ENCODE measurements at regions not wholly inside any gene's neighbourhood (a gene's known extent, or its start where the extent isn't known, plus 50 kb on each side); places are given as distances from the start of the nearest gene placed in this dataset.

DNA sequence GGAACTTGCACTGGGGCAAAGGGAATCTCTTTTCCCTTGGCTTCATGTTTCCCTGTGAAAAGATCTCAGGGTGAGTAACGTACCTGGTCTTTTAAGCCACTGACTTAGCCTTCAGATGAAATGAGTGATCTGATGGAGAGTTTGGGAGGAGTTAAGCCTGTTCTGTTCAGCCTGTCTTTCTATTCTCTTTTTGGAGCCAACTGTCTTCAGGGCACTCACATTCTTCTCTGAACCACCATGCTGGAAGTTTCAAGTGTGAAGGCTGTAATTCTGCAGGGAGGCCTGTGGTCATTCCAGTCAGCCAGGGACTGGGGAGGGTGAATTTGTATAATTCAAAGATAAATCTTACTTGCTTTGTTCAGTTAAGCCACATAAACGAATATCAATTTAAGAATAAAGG is 722.2 kb upstream of the SEMA6A start:
- Mint-ChIP-seq H3K4me1 (no peaks in the 10 kb centered on the region), H3K4me3 (no peak overlapping the region), H3K36me3 (ENCODE audit: low read depth) (no peaks in the 10 kb centered on the region), H3K27me3 (no peaks in the 10 kb centered on the region), H3K27ac (no peak overlapping the region), H3K9me3 (peaks cover 5% of the 10 kb centered on the region)
- intact Hi-C loops (cut with micrococcal nuclease): no loop called here
- DNase-seq: no peak

DNA sequence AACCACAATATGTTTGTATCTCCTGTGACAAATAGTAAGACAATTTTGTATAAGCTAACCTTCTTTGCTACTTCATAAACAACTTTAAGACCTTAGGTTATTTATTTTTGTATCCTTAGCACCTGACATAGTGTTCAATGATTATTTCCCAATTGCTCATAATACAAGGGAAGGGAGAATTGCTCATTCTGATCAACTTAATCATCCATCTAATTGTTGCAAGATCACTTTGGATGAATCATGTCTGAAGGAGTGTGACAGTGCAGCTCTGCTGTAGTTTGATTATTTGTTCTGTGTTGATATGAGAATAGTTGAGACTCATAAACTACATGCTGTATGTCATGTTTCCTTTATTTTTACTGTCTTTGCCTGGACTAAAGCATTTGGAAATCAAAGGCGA is 721.3 kb upstream of the SEMA6A start:
- Mint-ChIP-seq H3K36me3 (ENCODE audit: low read depth) (no peaks in the 10 kb centered on the region), H3K27me3 (no peaks in the 10 kb centered on the region), H3K9me3 (peaks cover 5% of the 10 kb centered on the region), H3K4me3 (no peak overlapping the region), H3K4me1 (no peaks in the 10 kb centered on the region), H3K27ac (no peak overlapping the region)
- intact Hi-C loops (cut with micrococcal nuclease): no loop called here
- DNase-seq: no peak

DNA sequence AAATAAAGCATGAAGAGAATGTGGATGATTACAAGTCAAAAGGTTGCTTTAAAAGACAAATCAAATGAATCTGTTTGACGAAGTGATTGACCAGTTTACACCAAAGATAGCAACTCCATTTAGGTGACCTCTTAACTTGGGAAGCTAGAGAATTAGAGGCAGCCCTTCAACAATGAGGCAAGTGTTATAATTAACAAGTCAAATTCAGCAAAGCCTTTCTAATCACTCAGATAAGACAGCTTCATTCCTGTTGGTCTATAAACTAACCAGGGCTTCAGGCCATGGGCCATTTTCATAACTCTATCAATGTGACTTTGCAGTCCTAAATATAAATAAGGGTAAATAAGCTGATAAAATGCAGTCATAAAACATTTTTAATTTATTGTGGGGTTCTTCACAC is 712.2 kb upstream of the SEMA6A start:
- no peaks in the 10 kb centered on the region for H3K27me3 Mint-ChIP-seq
- no peak overlapping the region for H3K27ac Mint-ChIP-seq
- H3K4me3 Mint-ChIP-seq: no peak overlapping the region
- intact Hi-C loops (cut with micrococcal nuclease): no loop called here
- no peaks in the 10 kb centered on the region for H3K9me3 Mint-ChIP-seq
- DNase-seq: no peak
- no peaks in the 10 kb centered on the region for H3K36me3 Mint-ChIP-seq (ENCODE audit: low read depth)
- H3K4me1 Mint-ChIP-seq: no peaks in the 10 kb centered on the region

DNA sequence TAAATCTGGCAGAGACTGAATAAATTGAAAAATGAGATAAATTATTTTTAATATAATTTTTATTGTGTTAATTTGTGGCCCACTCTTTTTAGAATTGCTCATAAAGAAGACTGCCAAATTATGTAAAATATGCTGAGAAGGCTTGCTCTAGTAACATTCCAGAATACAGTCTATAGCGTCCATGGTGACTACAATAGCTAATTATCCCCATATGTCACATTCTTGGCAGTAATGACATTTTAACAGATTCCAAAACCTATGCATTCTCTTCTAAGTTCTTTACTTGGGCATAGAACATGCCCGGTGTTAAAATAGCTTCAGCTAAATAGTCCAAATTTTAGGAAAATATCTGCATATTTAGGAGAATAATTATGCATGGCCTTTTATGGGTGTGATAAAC is 697.0 kb upstream of the SEMA6A start:
- Mint-ChIP-seq H3K36me3 (ENCODE audit: low read depth) (no peaks in the 10 kb centered on the region), H3K27ac (no peak overlapping the region), H3K4me1 (no peaks in the 10 kb centered on the region), H3K4me3 (no peak overlapping the region), H3K27me3 (no peaks in the 10 kb centered on the region), H3K9me3 (peaks cover 3% of the 10 kb centered on the region)
- intact Hi-C loops (cut with micrococcal nuclease): no loop called here
- no peak for DNase-seq

DNA sequence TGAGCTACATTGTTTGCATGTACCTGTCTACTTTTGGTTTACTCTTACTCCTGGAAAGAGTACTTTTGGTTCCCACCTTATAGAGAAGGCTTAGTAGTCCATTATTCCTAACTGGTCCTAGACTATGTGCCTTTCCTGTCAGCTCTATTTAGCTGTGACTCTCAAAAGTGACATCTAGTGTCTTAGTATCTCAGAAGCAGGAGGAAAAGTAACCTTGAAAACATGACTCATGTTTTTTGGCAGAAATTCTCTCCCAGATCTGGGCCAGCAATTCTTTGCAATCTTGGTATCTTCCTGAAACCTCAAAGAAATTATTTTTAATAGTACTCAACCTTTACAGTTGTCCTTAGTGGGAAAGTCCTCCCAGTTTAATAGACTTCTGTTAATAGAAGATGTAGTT is 691.7 kb upstream of the SEMA6A start:
- no peaks in the 10 kb centered on the region for H3K36me3 Mint-ChIP-seq (ENCODE audit: low read depth)
- no peaks in the 10 kb centered on the region for H3K27me3 Mint-ChIP-seq
- H3K27ac Mint-ChIP-seq: no peak overlapping the region

DNA sequence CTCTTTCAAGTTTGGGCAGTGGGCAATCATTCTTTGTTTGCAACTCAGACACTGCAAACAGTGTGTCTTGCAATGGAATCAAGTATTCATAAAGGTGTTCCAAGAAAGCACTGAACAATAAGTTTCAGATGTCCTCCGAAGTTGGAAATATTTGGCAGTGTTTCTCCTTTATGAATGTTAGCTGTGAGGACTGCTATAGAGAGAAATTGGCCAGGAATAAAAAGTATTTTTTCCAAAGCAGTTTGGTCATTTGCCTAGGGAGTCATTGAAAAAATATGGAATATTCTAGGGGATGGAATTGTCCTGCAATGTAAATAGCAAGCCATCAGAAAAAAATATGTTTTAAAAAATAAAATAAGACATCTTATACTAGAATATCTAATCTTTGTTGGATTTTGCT is 688.6 kb upstream of the SEMA6A start:
- H3K27me3 Mint-ChIP-seq: no peaks in the 10 kb centered on the region
- peaks cover 3% of the 10 kb centered on the region for H3K9me3 Mint-ChIP-seq
- no peak overlapping the region for H3K27ac Mint-ChIP-seq
- no peaks in the 10 kb centered on the region for H3K4me1 Mint-ChIP-seq
- no peak overlapping the region for H3K4me3 Mint-ChIP-seq
- H3K36me3 Mint-ChIP-seq (ENCODE audit: low read depth): no peaks in the 10 kb centered on the region
- no peak for DNase-seq
- intact Hi-C loops (cut with micrococcal nuclease): no loop called here

More for the DNA sequence above, 691.7 kb upstream of the SEMA6A start:
- intact Hi-C loops (cut with micrococcal nuclease): no loop called here
- H3K4me3 Mint-ChIP-seq: no peak overlapping the region
- peaks cover 3% of the 10 kb centered on the region for H3K9me3 Mint-ChIP-seq
- H3K4me1 Mint-ChIP-seq: no peaks in the 10 kb centered on the region
- no peak for DNase-seq

DNA sequence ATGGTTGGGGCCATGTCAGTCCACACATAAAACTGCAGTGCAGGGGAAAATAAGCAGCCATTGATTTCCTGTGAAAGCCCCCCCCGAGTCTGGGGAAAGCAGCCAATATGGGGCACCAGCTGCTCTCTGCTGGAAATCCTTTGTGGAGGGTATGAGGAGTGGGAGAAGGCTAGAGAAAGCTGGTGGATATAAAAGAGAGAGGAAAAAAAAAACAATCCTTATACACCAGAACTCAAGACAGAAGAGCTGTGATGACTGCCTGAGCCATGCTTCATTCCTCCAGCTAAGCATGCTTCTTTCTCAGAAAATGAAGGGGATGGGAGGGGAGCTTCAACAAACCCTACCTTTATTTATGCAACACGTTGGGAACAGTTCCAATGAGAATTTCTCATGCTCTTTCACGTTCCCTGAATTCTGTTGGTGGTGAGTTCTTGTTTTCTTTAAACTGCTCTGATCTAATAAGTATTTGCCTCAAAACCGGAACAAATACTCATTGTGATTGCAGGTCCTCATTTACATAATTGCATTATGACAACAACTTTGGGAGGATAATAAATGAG is 688.0 kb upstream of the SEMA6A start:
- no peaks in the 10 kb centered on the region for H3K36me3 Mint-ChIP-seq (ENCODE audit: low read depth)
- H3K4me3 Mint-ChIP-seq: no peak overlapping the region
- H3K27ac Mint-ChIP-seq: no peak overlapping the region
- H3K4me1 Mint-ChIP-seq: no peaks in the 10 kb centered on the region
- no peak for DNase-seq
- no peaks in the 10 kb centered on the region for H3K27me3 Mint-ChIP-seq
- H3K9me3 Mint-ChIP-seq: peaks cover 3% of the 10 kb centered on the region
- intact Hi-C loops (cut with micrococcal nuclease): no loop called here

DNA sequence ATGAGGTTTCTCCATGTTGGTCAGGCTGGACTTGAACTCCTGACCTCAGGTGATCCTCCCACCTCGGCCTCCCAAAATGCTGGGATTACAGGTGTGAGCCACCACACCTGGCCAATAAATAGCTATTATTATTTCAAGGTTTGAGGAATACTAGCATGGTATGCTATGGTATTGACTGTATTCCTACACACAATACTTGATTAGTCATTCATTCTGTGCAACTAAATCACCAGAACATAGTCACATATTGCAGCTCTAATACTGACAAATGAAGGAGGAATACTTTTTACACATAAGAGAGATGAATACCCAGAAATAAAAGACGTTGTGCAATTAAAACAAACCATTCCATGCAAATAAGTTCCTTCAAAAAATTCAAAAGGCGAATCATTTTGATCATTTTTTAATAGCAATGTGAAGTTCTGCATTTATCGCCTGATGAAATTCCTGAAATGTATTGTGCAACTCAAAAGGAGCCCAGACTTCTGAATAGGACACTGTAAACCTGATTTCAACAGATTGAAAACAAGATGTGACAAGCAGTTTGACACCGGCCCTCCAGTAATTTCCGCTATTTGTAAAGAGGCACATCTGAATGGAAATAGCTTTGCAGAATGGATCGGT is 687.4 kb upstream of the SEMA6A start:
- no peaks in the 10 kb centered on the region for H3K4me1 Mint-ChIP-seq

DNA sequence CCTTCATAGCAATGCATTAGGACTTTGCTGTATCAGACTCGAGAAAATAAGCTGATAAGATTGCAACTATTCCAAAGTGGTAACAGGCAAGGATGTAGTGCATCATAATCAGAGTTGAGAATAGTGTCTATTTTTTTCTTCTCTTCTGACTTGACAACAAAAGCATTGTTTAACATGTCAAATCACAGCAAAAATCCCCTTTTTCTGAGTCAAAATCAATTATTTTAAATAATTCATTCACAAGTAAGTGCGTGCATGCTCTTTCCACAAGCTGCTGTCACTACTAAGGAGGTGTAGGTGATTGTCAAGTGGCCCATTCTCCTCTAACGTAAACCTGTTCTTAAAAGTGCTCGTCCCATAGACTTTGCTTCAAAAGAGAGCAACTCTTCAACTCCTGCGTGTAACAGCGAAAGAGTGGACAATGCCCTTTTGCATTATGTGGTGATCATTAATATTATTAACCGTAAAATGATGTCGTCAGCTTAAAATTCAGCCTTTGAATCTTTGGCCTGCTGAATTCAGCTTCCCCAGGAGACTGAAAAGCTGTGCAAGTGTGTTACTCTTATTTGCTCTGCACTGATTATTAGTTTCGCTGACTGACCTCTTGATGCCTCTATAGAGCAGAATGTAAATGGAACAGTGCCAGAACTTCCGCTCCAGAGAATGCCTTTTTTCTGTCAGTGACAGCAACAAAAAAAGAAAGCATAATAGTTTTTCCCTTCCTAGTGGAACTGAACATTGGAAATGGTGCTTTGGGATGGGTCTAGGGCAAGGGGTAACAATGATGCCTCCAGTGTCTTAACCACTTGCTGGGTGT is 680.8 kb upstream of the SEMA6A start:
- H3K27ac Mint-ChIP-seq: no peak overlapping the region

More for the DNA sequence above, 687.4 kb upstream of the SEMA6A start:
- intact Hi-C loops (cut with micrococcal nuclease): no loop called here
- Mint-ChIP-seq H3K4me3 (no peak overlapping the region), H3K27me3 (no peaks in the 10 kb centered on the region), H3K9me3 (peaks cover 3% of the 10 kb centered on the region), H3K27ac (no peak overlapping the region), H3K36me3 (ENCODE audit: low read depth) (no peaks in the 10 kb centered on the region)
- no peak for DNase-seq

DNA sequence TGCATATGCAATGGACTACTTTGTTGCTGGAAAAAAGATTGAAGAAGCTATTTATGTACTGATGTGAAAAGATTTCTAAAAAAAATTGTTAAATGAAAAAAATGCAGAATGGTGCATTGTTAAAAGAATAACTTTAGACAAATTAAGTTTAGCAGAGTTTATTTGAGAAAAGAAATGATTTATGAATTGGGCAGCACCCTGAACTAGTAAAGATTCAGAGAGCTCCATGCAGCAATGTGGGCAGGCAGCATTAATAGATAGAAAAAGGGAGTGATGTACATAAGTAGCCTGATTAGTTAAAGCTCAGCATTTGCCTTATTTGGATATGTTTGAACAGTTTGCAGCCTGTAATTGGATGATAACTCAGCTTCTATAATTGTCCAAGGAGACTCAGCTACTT is 677.9 kb upstream of the SEMA6A start:
- Mint-ChIP-seq H3K36me3 (ENCODE audit: low read depth) (no peaks in the 10 kb centered on the region), H3K27me3 (no peaks in the 10 kb centered on the region), H3K4me1 (no peaks in the 10 kb centered on the region), H3K27ac (no peak overlapping the region), H3K9me3 (no peaks in the 10 kb centered on the region), H3K4me3 (no peak overlapping the region)
- DNase-seq: no peak
- intact Hi-C loops (cut with micrococcal nuclease): no loop called here

More for the DNA sequence above, 680.8 kb upstream of the SEMA6A start:
- intact Hi-C loops (cut with micrococcal nuclease): no loop called here
- no peaks in the 10 kb centered on the region for H3K27me3 Mint-ChIP-seq
- DNase-seq: no peak
- no peaks in the 10 kb centered on the region for H3K36me3 Mint-ChIP-seq (ENCODE audit: low read depth)
- no peaks in the 10 kb centered on the region for H3K9me3 Mint-ChIP-seq
- no peaks in the 10 kb centered on the region for H3K4me1 Mint-ChIP-seq
- H3K4me3 Mint-ChIP-seq: no peak overlapping the region

DNA sequence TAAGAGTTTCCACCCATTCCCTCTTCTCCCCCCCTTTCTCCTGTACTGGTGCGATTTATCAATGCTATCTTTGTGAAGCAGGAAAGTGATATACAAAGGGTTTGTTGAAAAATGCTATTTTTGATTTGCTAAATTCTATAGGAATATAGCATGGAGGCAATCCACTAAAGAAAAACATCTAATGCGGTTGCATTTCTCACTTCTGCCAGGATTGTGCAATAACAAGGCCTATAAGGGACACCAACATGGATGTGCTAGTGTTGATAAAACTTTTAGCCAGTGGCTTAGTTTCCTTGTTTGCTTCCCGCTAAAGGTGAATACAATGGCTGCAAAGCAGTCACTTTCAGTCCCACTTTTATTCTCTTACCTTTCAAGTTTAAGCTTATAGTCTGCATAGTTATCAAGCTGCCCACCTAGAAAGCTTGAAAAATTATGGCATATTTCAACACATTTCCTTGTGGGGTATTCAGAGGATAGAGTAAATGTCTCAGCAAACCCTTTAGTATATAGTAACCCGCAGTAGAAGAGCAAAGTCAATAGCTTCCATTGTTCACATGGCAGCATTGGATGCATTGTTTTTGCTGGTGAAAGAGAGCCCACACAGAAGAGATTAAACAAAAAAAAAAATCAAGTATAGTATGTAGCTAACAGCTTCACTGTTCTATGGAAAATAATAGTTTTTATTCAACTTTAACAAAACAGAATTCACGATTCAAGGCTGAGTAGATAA is 674.6 kb upstream of the SEMA6A start:
- Mint-ChIP-seq H3K27me3 (no peaks in the 10 kb centered on the region), H3K4me1 (no peaks in the 10 kb centered on the region), H3K36me3 (ENCODE audit: low read depth) (no peaks in the 10 kb centered on the region), H3K27ac (no peak overlapping the region), H3K9me3 (no peaks in the 10 kb centered on the region), H3K4me3 (no peak overlapping the region)
- no peak for DNase-seq
- intact Hi-C loops (cut with micrococcal nuclease): no loop called here

DNA sequence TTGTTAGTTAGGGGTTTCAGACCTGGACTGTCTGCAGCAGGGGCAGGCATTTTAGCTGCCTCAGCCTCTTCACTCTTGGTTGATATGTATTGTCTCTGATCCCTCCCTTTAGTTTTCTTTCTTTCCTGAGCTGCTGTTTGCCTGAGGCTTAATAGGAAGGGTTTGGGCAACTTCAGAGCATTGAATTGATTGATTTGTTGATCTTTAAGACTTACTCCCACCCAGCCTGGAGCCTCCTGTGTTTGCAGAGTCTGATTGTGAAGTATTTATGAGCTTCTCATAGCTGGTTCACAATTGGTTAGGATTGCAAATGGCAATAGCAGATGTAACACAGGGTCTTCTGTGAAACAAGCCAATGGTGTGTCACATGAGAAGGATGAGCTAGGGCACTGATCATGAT is 671.8 kb upstream of the SEMA6A start:
- intact Hi-C loops (cut with micrococcal nuclease): no loop called here
- Mint-ChIP-seq H3K9me3 (no peaks in the 10 kb centered on the region), H3K4me1 (no peaks in the 10 kb centered on the region), H3K27me3 (no peaks in the 10 kb centered on the region), H3K4me3 (no peak overlapping the region), H3K36me3 (ENCODE audit: low read depth) (no peaks in the 10 kb centered on the region), H3K27ac (no peak overlapping the region)
- no peak for DNase-seq

DNA sequence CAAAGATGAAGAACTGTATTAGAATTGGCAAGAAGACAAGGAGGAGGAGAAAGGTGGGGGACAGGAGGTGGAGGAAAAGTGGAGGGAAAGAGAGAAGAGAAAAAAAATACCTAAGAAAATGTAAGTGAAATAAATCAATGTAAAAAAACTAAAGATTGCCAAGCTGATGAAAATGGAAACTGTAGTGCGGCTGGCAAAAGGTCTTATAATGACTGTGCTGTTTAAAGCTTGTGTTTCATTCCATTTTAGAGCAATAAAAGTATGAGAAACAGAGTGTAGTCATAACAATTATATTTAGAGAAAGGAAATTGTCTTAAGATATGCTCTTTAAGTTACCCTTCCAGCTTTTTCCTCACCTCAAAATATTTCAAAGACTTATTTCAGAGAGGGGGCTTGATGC is 670.5 kb upstream of the SEMA6A start:
- H3K36me3 Mint-ChIP-seq (ENCODE audit: low read depth): no peaks in the 10 kb centered on the region

DNA sequence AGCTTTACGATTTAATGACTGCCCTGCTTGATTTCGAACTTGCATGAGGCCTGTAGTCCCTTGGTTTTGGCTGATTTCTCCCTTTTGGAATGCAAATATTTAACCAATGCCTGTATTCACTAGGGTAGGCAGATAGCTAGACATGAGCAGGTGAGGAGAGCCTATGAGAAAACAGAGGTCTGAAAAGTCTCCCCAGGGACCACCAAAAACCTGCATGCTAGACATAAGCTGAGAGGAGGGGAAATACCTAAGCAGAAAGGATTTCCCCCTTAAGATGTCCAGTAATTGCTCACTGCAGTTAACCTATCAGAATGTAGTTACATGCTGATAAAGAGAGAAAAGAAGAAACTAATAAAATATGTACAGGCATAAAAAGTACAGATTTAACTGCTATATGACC is 667.4 kb upstream of the SEMA6A start:
- no peak overlapping the region for H3K27ac Mint-ChIP-seq
- no peaks in the 10 kb centered on the region for H3K27me3 Mint-ChIP-seq
- H3K4me3 Mint-ChIP-seq: no peak overlapping the region
- intact Hi-C loops (cut with micrococcal nuclease): no loop called here
- DNase-seq: no peak
- H3K36me3 Mint-ChIP-seq (ENCODE audit: low read depth): no peaks in the 10 kb centered on the region
- peaks cover 3% of the 10 kb centered on the region for H3K9me3 Mint-ChIP-seq
- no peaks in the 10 kb centered on the region for H3K4me1 Mint-ChIP-seq

More for the DNA sequence above, 670.5 kb upstream of the SEMA6A start:
- H3K27ac Mint-ChIP-seq: no peak overlapping the region
- H3K27me3 Mint-ChIP-seq: no peaks in the 10 kb centered on the region
- no peaks in the 10 kb centered on the region for H3K4me1 Mint-ChIP-seq
- no peak overlapping the region for H3K4me3 Mint-ChIP-seq
- no peak for DNase-seq
- peaks cover 3% of the 10 kb centered on the region for H3K9me3 Mint-ChIP-seq
- intact Hi-C loops (cut with micrococcal nuclease): no loop called here

Data from activated CD4-positive, alpha-beta T cell treated with anti-CD3 and anti-CD28 coated beads, Interleukin-2, amount 10 ng/mL, durations not matched to agents 24 days and 14 days (primary cell).